Activated CD4-positive, alpha-beta T cell treated with anti-CD3 and anti-CD28 coated beads, Interleukin-2, amount 10 ng/mL, durations not matched to agents 7 days and 5 days (primary cell): ENCODE measurements at regions not wholly inside any gene's neighbourhood (a gene's known extent, or its start where the extent isn't known, plus 50 kb on each side); places are given as distances from the start of the nearest gene placed in this dataset.
"Not testable (repeated sequence)": the region's sequence is repeated elsewhere in the genome, so short reads cannot be mapped to it uniquely, and the experiment has no call there.

Source experiments
- CTCF ChIA-PET: fragments of 350-600 bp; sonication (Branson Sonifier 250); formaldehyde crosslinking; loops from one replicate; lab custom pipeline; 2021; ENCODE audit warnings: antibody characterized with exemption; lab: Charles Lee
- POLR2A ChIA-PET: fragments of 350-600 bp; sonication (Branson Sonifier 250); formaldehyde crosslinking; loops from one replicate; lab custom pipeline; 2021; ENCODE audit warnings: antibody characterized with exemption; lab: Charles Lee
- DNase-seq: peaks from one replicate; pipeline ENCODE4 v3.0.0-alpha.2; 2020
- H3K27ac Mint-ChIP-seq: one replicate; pipeline ENCODE4 v1.8.0; 2021; ENCODE audit warnings: mild to moderate bottlenecking, moderate library complexity, mixed read lengths
- H3K27me3 Mint-ChIP-seq: one replicate; pipeline ENCODE4 v1.8.0; 2021; ENCODE audit warnings: mixed read lengths
- H3K36me3 Mint-ChIP-seq: one replicate; pipeline ENCODE4 v1.8.0; 2021; ENCODE audit warnings: low read depth, mixed read lengths
- H3K4me1 Mint-ChIP-seq: one replicate; pipeline ENCODE4 v1.8.0; 2021; ENCODE audit warnings: mixed read lengths
- H3K4me3 Mint-ChIP-seq: one replicate; pipeline ENCODE4 v1.8.0; 2021; ENCODE audit warnings: mild to moderate bottlenecking, moderate library complexity, mixed read lengths
- H3K9me3 Mint-ChIP-seq: one replicate; pipeline ENCODE4 v1.8.0; 2021; ENCODE audit warnings: mixed read lengths

DNA sequence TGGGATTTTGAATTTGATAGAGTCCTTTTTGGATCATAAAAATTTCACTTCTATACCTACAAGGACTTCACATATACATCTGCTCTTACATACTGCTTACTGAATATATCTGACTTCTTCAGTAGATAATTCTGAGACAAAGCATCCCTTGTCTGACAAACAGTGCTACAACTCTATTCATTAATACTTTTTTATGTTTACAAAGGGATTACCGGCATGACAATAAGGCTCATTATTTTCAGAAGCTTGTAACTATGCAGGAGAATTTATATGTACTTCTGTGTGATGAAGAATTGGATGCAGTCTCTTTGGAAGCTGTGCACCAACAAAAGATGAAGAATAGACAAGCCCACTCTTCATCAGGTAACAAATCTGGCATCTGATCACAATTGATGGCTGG lies 1070.3 kb downstream of the STIM2 start:
- CTCF ChIA-PET, result no interaction called here
- Mint-ChIP-seq H3K27me3 (no peaks in the 10 kb centered on the region), H3K9me3 (no peaks in the 10 kb centered on the region)

DNA sequence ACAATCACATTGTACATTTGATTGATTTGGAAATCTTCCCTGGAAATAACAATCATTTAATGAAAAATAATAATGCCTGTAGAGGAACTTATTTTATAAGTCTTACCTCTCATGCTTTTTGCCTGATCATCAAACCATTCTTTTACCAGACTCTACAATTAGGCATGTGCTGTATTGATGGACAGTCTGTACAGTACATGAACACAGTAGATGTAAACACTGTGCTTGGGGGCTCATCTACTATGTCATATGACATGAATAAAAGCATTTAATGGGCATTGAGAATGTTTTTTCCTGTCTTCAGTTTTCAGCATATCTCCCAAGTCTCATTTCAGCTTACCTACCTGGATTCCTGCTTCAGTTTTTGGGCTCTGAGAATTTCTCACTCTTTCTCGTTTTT lies 1070.9 kb downstream of the STIM2 start:
- Mint-ChIP-seq H3K27me3 (no peaks in the 10 kb centered on the region), H3K4me1 (no peaks in the 10 kb centered on the region)

More for the DNA sequence above, 1070.3 kb downstream of the STIM2 start:
- POLR2A ChIA-PET, result no interaction called here
- H3K27ac Mint-ChIP-seq, result no peak overlapping the region
- no peak overlapping the region for H3K4me3 Mint-ChIP-seq
- H3K36me3 Mint-ChIP-seq, result no peaks in the 10 kb centered on the region
- H3K4me1 Mint-ChIP-seq, result no peaks in the 10 kb centered on the region
- no peak for DNase-seq

DNA sequence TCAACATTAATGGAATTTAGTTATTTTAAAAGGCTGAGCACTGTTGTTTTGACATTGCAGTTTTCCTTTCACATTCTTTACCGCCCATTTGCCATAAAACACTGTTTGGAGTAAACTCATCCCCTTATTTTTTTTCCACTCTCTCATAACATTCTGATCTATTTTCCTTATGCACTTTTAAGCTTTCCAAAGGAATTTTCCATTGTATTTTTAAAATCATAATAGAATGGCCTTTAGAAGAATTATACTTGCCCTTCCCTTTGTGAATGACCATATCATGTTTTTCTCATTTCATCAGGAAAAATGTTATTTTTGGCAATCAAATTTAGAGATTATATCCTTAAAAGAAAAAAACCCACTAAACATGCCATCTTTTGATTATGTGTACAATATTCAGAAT lies 1074.2 kb downstream of the STIM2 start:
- Mint-ChIP-seq H3K27me3 (no peaks in the 10 kb centered on the region), H3K27ac (no peak overlapping the region), H3K9me3 (no peaks in the 10 kb centered on the region), H3K4me1 (no peaks in the 10 kb centered on the region), H3K36me3 (no peaks in the 10 kb centered on the region), H3K4me3 (no peak overlapping the region)
- POLR2A ChIA-PET, result no interaction called here
- DNase-seq, result no peak
- CTCF ChIA-PET, result no interaction called here

More for the DNA sequence above, 1070.9 kb downstream of the STIM2 start:
- Mint-ChIP-seq H3K4me3 (no peak overlapping the region), H3K27ac (no peak overlapping the region), H3K9me3 (no peaks in the 10 kb centered on the region), H3K36me3 (no peaks in the 10 kb centered on the region)
- CTCF ChIA-PET, result no interaction called here
- POLR2A ChIA-PET, result no interaction called here
- no peak for DNase-seq

DNA sequence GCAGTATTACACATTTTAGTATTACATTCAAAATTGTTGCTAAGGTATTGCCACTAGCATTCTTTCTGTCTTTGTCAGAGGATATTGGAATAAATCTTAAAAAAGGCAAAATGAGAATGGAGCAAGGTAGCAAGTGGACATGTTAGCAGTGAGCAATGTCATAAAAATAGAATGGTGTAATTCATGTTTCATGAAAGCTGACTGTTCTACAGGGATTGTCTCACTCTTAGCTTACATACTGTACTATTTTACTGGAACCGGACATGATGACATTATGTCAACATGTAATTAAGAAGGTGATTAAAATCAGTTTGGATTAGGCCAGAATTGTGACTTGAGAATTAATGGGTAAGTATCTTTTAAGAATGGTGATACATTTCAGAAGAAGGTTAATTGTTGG lies 1086.2 kb downstream of the STIM2 start:
- Mint-ChIP-seq H3K36me3 (no peaks in the 10 kb centered on the region), H3K9me3 (peaks cover 3% of the 10 kb centered on the region), H3K4me1 (no peaks in the 10 kb centered on the region), H3K4me3 (no peak overlapping the region), H3K27me3 (no peaks in the 10 kb centered on the region), H3K27ac (no peak overlapping the region)
- DNase-seq, result no peak
- ChIA-PET POLR2A (no interaction called here), CTCF (no interaction called here)

DNA sequence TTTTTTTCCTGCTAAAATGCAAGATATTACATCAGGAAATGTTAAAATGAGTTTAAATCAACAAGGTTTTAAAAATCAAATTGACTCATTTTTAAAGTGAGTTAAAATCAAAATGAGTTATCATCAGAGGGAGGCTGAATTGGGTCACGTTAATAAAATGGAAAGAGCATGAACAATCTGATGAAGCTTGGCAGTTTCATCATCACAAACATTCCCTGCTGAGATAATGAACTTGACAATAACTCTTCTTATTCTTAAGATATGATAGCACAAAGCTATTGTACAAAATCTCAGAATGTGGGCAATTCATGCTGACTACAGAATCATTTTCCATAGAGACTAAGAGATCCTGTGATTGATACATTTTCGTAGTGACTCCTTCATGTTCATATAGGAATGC lies 1086.7 kb downstream of the STIM2 start:
- no peak overlapping the region for H3K4me3 Mint-ChIP-seq
- no peaks in the 10 kb centered on the region for H3K27me3 Mint-ChIP-seq
- peaks cover 3% of the 10 kb centered on the region for H3K9me3 Mint-ChIP-seq
- H3K27ac Mint-ChIP-seq, result no peak overlapping the region
- no peaks in the 10 kb centered on the region for H3K36me3 Mint-ChIP-seq
- H3K4me1 Mint-ChIP-seq, result no peaks in the 10 kb centered on the region
- DNase-seq, result no peak
- ChIA-PET CTCF (no interaction called here), POLR2A (no interaction called here)

DNA sequence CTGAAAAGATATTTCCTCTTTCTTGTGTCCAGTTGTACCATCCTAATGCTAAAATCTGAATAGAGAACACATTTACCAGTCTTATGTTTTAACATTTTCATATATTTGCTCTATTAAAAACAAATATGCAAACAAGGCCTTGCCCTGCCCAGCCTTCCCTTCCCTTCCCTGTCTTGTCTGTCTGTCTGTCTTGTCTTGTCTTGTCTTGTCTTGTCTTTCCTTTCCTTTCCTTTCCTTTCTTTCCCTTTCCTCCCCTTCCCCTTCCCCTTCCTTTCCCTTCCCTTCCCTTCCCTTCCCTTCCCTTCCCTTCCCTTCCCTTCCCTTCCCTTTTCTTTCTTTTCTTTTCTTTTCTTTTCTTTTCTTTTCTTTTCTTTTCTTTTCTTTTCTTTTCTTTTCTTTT lies 1103.5 kb downstream of the STIM2 start:
- H3K27me3 Mint-ChIP-seq, result no peaks in the 10 kb centered on the region
- DNase-seq, result no peak
- H3K4me1 Mint-ChIP-seq, result no peaks in the 10 kb centered on the region
- POLR2A ChIA-PET, result no interaction called here
- no peak overlapping the region for H3K27ac Mint-ChIP-seq
- H3K4me3 Mint-ChIP-seq, result no peak overlapping the region
- H3K9me3 Mint-ChIP-seq, result peaks cover 3% of the 10 kb centered on the region
- no peaks in the 10 kb centered on the region for H3K36me3 Mint-ChIP-seq
- CTCF ChIA-PET, result no interaction called here

DNA sequence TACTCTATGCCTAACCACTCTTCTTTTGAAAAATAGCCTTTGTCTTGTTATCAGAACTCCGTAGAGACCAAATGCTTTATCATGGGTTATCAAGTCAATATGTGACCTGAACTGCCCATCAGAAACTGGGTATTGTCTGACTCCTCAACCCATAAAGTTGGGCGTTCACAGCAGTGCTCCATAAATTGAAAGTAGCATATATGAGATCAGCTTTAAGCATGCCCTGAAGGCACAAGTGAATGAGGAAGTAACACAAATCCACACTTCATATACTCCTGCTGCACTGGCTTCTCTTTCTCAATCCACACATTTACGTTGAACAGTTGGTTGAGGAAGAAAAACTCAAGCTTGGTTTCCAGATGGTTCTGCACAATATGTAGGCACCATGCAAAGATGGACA lies 1106.0 kb downstream of the STIM2 start:
- DNase-seq, result no peak
- Mint-ChIP-seq H3K27me3 (no peaks in the 10 kb centered on the region), H3K4me3 (no peak overlapping the region), H3K4me1 (no peaks in the 10 kb centered on the region), H3K9me3 (peaks cover 3% of the 10 kb centered on the region), H3K36me3 (no peaks in the 10 kb centered on the region), H3K27ac (no peak overlapping the region)
- ChIA-PET POLR2A (no interaction called here), CTCF (no interaction called here)

DNA sequence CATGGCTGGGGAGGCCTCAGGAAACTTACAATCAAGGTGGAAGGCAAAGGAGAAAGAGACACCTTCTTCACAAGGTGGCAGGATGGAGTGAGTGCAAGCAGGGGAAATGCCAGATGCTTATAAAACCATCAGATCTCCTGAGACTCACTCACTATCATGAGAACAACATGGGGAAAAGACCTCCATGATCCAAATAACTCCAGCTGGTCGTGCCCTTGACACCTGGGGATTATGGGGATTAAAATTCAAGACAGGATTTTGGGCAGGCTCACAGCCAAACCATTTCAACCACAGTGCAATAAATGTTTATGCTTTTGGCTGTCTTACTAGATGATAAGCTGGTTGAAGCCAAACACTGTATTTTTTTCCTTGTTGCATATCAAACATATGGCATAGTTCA lies 1112.4 kb downstream of the STIM2 start:
- Mint-ChIP-seq H3K4me3 (no peak overlapping the region), H3K27me3 (no peaks in the 10 kb centered on the region), H3K36me3 (no peaks in the 10 kb centered on the region), H3K27ac (no peak overlapping the region), H3K4me1 (no peaks in the 10 kb centered on the region), H3K9me3 (peaks cover 11% of the 10 kb centered on the region)
- CTCF ChIA-PET, result no interaction called here
- POLR2A ChIA-PET, result no interaction called here
- no peak for DNase-seq

DNA sequence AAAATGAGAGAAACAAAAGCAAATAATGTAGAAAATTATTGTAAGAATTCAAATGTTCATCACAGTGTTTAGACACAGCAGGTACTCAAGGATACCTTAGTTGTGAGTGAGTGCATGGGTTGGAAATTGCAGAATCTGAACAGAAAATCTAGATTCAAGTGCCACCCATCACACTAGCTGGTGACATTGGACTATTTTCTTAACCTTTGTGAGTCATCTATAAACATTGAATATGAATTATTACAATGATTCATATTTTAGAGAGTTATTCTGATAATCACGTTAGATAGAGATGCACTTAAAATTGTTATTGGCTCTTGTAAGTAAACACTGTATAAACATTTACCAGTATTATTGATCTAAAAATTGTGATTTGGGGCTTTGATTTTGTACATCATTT lies 1113.1 kb downstream of the STIM2 start:
- Mint-ChIP-seq H3K9me3 (peaks cover 11% of the 10 kb centered on the region), H3K4me1 (no peaks in the 10 kb centered on the region), H3K27me3 (no peaks in the 10 kb centered on the region), H3K4me3 (no peak overlapping the region), H3K36me3 (no peaks in the 10 kb centered on the region), H3K27ac (no peak overlapping the region)
- DNase-seq, result no peak
- ChIA-PET CTCF (no interaction called here), POLR2A (no interaction called here)

DNA sequence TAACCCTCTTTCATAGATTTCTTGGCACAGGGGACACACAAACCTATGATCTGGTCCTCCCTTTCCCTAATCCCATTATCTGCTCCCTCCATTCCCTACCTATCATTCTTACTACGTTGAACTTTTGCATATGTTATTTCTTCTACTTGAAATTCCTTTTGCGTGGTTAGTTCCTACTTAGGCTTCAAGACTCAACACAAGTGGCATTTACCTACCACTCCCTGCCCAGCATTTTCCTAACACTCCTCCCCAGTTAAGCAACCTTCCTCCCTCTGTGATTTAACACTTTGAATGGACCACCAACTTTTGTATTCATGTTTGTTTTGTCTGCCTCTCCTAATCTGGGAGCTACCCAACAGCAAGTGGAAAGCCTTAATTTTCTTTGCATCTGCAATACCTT lies 1113.7 kb downstream of the STIM2 start:
- no peak overlapping the region for H3K4me3 Mint-ChIP-seq
- peaks cover 11% of the 10 kb centered on the region for H3K9me3 Mint-ChIP-seq
- H3K27ac Mint-ChIP-seq, result no peak overlapping the region
- no peaks in the 10 kb centered on the region for H3K36me3 Mint-ChIP-seq
- no peaks in the 10 kb centered on the region for H3K27me3 Mint-ChIP-seq
- no peak for DNase-seq
- CTCF ChIA-PET, result no interaction called here
- POLR2A ChIA-PET, result no interaction called here
- no peaks in the 10 kb centered on the region for H3K4me1 Mint-ChIP-seq

DNA sequence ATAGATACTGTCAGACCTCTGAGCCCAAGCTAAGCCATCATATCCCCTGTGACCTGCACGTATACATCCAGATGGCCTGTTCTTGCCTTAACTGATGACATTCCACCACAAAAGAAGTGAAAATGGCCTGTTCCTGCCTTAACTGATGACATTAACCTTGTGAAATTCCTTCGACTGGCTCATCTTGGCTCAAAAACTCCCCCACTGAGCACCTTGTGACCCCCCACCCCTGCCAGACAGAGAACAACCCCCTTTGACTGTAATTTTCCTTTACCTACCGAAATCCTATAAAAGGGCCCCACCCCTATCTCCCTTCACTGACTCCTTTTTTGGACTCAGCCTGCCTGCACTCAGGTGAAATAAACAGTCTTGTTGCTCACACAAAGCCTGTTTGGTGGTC lies 1114.2 kb downstream of the STIM2 start:
- DNase-seq, CTCF ChIA-PET, H3K27me3 Mint-ChIP-seq, H3K4me1 Mint-ChIP-seq, H3K4me3 Mint-ChIP-seq, H3K36me3 Mint-ChIP-seq, POLR2A ChIA-PET, H3K27ac Mint-ChIP-seq: not testable (repeated sequence)
- H3K9me3 Mint-ChIP-seq, result peaks cover 11% of the 10 kb centered on the region

DNA sequence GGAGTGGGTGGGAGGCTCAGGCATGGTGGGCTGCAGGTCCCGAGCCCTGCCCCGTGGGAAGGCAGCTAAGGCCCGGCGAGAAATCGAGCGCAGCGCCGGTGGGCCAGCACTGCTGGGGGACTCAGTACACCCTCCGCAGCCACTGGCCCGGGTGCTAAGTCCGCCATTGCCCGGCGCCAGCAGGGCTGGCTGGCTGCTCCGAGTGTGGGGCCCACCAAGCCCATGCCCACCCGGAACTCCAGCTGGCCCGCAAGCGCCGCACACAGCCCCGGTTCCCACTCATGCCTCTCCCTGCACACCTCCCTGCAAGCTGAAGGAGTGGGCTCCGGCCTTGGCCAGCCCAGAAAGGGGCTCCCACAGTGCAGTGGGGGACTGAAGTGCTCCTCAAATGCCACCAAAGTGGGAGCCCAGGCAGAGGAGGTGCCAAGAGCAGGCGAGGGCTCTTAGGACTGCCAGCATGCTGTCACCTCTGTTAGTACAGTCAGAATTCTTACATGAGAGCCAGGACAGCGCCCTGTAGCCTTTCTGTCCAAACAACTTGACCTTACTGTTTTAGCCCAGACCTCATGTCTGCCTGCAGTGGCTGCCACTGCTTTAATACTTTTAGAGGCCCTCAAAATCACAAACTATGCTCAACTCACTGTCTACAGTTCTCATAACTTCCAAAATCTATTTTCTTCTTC lies 1117.9 kb downstream of the STIM2 start:
- H3K27me3 Mint-ChIP-seq, H3K4me1 Mint-ChIP-seq, H3K27ac Mint-ChIP-seq, POLR2A ChIA-PET, CTCF ChIA-PET, H3K4me3 Mint-ChIP-seq, H3K36me3 Mint-ChIP-seq, DNase-seq: not testable (repeated sequence)
- H3K9me3 Mint-ChIP-seq, result peaks cover 14% of the 10 kb centered on the region

DNA sequence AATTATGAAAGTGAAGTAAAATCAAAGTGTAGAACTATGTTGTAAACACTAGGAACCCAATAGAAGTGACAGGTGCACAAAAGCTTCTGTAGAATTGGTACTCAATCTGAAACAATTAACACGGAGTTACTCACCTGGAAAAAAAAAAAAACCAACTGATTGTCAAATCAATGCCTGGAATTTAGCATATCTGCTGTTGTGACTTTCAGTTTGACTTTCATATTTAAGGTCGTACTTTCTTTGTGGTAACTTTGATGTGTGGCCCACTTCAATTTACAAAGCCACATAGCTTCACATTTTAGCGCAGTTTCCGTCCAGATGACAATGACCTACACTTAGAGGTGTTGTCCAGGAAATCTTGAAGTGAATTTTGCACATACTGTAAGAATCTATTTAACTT lies 1124.9 kb downstream of the STIM2 start:
- Mint-ChIP-seq H3K9me3 (peaks cover 4% of the 10 kb centered on the region), H3K27ac (no peak overlapping the region), H3K36me3 (no peaks in the 10 kb centered on the region), H3K4me1 (no peaks in the 10 kb centered on the region), H3K4me3 (no peak overlapping the region), H3K27me3 (no peaks in the 10 kb centered on the region)
- CTCF ChIA-PET, result no interaction called here
- POLR2A ChIA-PET, result no interaction called here
- no peak for DNase-seq

DNA sequence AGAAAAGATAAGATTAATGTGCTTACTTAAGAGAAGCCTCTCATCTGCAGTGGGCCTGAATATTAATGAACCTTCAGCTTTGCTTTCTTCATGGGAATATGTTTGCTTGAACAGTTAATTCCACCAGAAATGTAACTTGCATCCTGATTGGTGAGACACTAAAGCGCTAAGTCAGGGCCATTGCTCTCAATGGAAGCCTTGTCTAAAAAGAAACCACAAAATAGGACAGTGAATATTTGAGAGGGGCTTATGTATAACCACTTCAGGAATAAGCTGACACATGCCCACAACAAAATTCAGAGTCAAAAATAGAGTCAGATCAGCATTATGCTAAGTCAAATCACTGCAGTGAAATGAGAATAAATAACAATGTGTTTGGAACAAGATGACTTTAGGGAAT lies 1125.8 kb downstream of the STIM2 start:
- Mint-ChIP-seq H3K27me3 (no peaks in the 10 kb centered on the region), H3K27ac (no peak overlapping the region), H3K9me3 (peaks cover 2% of the 10 kb centered on the region), H3K36me3 (no peaks in the 10 kb centered on the region), H3K4me1 (no peaks in the 10 kb centered on the region), H3K4me3 (no peak overlapping the region)
- no peak for DNase-seq
- POLR2A ChIA-PET, result no interaction called here
- CTCF ChIA-PET, result no interaction called here
